ENCODE measurements at regions not wholly inside any gene's neighbourhood (a gene's known extent, or its start where the extent isn't known, plus 50 kb on each side); places are given as distances from the start of the nearest gene placed in this dataset.
A peak's percentile ranks its signal among the peaks of the same experiment; 100 is the strongest.
"Not testable (repeated sequence)": the region's sequence is repeated elsewhere in the genome, so short reads cannot be mapped to it uniquely, and the experiment has no call there.

DNA sequence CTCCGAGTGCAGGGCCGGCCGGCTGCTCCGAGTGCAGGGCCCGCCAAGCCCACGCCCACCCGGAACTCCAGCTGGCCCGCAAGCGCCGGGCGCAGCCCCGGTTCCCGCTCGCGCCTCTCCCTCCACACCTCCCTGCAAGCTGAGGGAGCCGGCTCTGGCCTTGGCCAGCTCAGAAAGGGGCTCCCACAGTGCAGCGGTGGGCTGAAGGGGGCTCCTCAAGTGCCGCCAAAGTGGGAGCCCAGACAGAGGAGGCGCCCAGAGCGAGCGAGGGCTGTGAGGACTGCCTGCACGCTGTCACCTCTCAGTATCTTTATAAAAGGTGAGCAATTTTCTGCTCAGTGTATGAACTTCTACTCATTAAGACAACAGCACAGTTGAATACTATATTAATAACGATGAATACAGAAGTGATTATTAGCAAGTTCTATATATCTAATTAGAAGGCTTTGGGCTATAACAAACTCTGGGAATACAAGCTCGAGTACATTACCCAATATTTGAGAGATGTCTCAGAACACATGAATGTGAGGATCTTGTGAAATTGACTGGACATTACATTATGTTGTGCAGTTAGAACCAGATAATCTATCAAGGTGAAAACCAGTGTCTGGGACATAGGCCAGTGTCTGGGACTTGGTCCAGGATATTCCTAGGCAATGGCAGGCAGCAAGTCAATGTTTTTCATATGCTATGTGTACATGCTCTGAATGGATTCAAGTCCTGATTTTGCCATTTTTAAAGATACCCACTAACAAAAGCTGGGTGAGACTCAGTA, 112.9 kb downstream of the ZNF330 start:
- DNase-seq; H3K27ac Mint-ChIP-seq; H3K36me3 Mint-ChIP-seq; ATAC-seq (ENCODE audit: low read depth in 2 of 2); H3K9me3 ChIP-seq (ENCODE audit: control insufficient read depth in 2 of 2, low read length in 2 of 2); H3K9me3 Mint-ChIP-seq; H3K4me3 ChIP-seq (ENCODE audit: low read depth, low read length); H3K4me1 Mint-ChIP-seq; H3K36me3 ChIP-seq (ENCODE audit: control insufficient read depth, insufficient read depth, low read length); H3K27ac ChIP-seq (ENCODE audit: insufficient read depth, low read length, poor library complexity, severe bottlenecking); H3K4me1 ChIP-seq (ENCODE audit: control insufficient read depth, insufficient read depth, low read length, poor library complexity, severe bottlenecking): not testable (repeated sequence)
- H3K27me3 ChIP-seq (ENCODE audit: control insufficient read depth, insufficient read depth, low read length) = peaks cover 25% of the 10 kb centered on the region
- peaks cover 31% of the 10 kb centered on the region for H3K27me3 Mint-ChIP-seq
- H3K4me3 Mint-ChIP-seq = peak overlapping the region in 1 of 4 donors; percentile 36

DNA sequence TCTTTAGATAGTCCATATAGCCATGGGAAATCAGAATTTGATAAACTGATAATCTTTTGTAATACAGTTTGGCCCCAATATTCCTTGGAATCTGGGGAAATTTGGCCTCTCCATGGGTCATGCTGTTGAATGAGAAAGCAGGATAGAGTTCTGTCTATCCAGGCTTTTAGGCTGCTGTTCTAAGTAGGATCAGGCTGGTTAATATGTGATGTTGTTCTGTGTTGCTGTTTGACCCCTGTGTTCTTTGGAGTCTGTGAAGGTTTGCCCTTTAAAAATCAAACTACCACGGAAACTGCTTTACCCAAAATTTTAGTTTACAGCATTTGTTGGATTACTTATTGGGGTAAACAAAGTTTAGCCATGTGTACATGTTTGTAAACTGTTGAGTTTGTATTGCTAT, 114.5 kb downstream of the ZNF330 start:
- H3K4me1 ChIP-seq (ENCODE audit: control insufficient read depth, insufficient read depth, low read length, poor library complexity, severe bottlenecking) = no peaks in the 10 kb centered on the region
- H3K4me3 ChIP-seq (ENCODE audit: low read depth, low read length) = no peak overlapping the region
- H3K4me1 Mint-ChIP-seq = peaks cover 0 to 7% (median 0%) of the 10 kb centered on the region in 4 donors
- peak overlapping the region in 1 of 4 donors; percentile 52 for H3K4me3 Mint-ChIP-seq
- H3K27ac ChIP-seq (ENCODE audit: insufficient read depth, low read length, poor library complexity, severe bottlenecking) = no peak overlapping the region
- DNase-seq (no peak), ATAC-seq (ENCODE audit: low read depth in 2 of 2) (no peak)
- no peaks in the 10 kb centered on the region for H3K36me3 ChIP-seq (ENCODE audit: control insufficient read depth, insufficient read depth, low read length)
- peaks cover 31% of the 10 kb centered on the region for H3K27me3 Mint-ChIP-seq
- H3K36me3 Mint-ChIP-seq = no peaks in the 10 kb centered on the region
- no peak overlapping the region for H3K27ac Mint-ChIP-seq
- no peaks in the 10 kb centered on the region for H3K9me3 Mint-ChIP-seq
- H3K27me3 ChIP-seq (ENCODE audit: control insufficient read depth, insufficient read depth, low read length) = peaks cover 20% of the 10 kb centered on the region
- H3K9me3 ChIP-seq (ENCODE audit: control insufficient read depth in 2 of 2, low read length in 2 of 2) = no peaks in the 10 kb centered on the region

DNA sequence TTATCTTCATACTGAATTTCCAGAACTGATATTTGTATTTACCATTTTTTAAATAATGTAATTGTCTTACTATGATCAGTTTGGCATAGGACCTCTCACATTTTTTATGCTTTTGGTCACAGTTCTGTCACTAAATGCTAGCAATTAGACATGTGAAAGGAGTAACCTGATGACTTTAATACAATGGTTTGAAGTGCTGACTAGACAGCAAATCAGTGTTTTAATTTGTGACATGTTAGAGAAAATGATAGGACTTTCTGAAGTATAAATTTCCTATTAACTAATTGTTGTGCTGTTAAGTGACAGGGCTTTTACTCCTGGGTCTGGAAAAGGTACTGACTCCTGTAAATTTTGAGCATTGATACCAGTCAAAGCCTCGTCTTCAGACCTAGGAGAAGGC, 117.5 kb downstream of the ZNF330 start:
- Histone ChIP-seq H3K27ac (ENCODE audit: insufficient read depth, low read length, poor library complexity, severe bottlenecking) (no peak overlapping the region), H3K4me3 (ENCODE audit: low read depth, low read length) (no peak overlapping the region), H3K9me3 (ENCODE audit: control insufficient read depth in 2 of 2, low read length in 2 of 2) (no peaks in the 10 kb centered on the region), H3K4me1 (ENCODE audit: control insufficient read depth, insufficient read depth, low read length, poor library complexity, severe bottlenecking) (no peaks in the 10 kb centered on the region), H3K27me3 (ENCODE audit: control insufficient read depth, insufficient read depth, low read length) (peaks cover 12% of the 10 kb centered on the region), H3K36me3 (ENCODE audit: control insufficient read depth, insufficient read depth, low read length) (no peaks in the 10 kb centered on the region)
- H3K27ac Mint-ChIP-seq = no peak overlapping the region
- no peaks in the 10 kb centered on the region for H3K36me3 Mint-ChIP-seq
- peaks cover 0 to 2% (median 0%) of the 10 kb centered on the region in 7 donors for H3K9me3 Mint-ChIP-seq
- H3K27me3 Mint-ChIP-seq = peaks cover 18% of the 10 kb centered on the region
- no peak for ATAC-seq (ENCODE audit: low read depth in 2 of 2)
- H3K4me1 Mint-ChIP-seq = peaks cover 0 to 4% (median 0%) of the 10 kb centered on the region in 4 donors
- DNase-seq = no peak
- H3K4me3 Mint-ChIP-seq = no peak overlapping the region

DNA sequence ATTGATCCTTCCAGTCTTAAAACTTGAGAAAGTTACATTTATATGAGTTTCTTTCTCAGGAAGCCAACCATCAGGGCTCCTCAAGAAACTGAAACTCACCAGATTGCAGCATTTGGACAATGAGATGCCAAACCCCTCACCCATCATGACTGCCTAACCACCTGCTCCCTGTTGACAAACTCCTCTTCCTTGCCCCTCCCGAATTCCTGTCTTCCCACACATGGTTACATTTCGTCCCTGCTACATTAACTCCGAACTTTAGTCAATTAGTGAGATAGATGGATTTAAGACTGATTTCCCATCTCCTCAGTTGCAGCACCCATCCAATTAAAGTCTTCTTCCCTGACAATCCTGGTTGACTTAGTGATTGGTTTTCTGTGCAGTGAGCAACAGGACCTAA, 118.7 kb downstream of the ZNF330 start:
- H3K4me1 ChIP-seq (ENCODE audit: control insufficient read depth, insufficient read depth, low read length, poor library complexity, severe bottlenecking) = no peaks in the 10 kb centered on the region
- Mint-ChIP-seq H3K27ac (no peak overlapping the region), H3K9me3 (peaks cover 0 to 2% (median 0%) of the 10 kb centered on the region in 7 donors), H3K4me3 (no peak overlapping the region), H3K4me1 (no peaks in the 10 kb centered on the region), H3K27me3 (peaks cover 10% of the 10 kb centered on the region), H3K36me3 (no peaks in the 10 kb centered on the region)
- H3K4me3 ChIP-seq (ENCODE audit: low read depth, low read length) = no peak overlapping the region
- H3K9me3 ChIP-seq (ENCODE audit: control insufficient read depth in 2 of 2, low read length in 2 of 2) = no peaks in the 10 kb centered on the region
- ATAC-seq (ENCODE audit: low read depth in 2 of 2) (no peak), DNase-seq (no peak)
- H3K27me3 ChIP-seq (ENCODE audit: control insufficient read depth, insufficient read depth, low read length) = peaks cover 6% of the 10 kb centered on the region
- no peaks in the 10 kb centered on the region for H3K36me3 ChIP-seq (ENCODE audit: control insufficient read depth, insufficient read depth, low read length)
- H3K27ac ChIP-seq (ENCODE audit: insufficient read depth, low read length, poor library complexity, severe bottlenecking) = no peak overlapping the region

DNA sequence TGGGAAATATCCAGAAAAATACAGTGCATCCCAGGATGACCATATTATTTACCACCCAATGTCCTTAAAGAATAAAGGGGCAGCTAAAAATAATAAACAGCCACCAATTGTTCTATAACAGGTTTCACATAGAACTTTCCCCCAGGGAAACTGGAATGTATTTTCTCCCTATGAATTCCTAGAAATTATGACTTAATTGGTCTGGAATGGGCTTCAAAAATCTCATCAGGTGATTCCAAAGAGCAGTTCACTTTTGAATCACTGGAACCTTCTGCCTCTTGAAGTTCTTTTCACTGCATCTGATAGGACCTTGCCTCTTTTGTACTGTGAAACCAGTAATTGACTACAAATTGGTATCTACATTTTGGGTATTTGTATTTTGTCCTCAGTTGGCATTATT, 119.3 kb downstream of the ZNF330 start:
- H3K36me3 ChIP-seq (ENCODE audit: control insufficient read depth, insufficient read depth, low read length) = no peaks in the 10 kb centered on the region
- H3K27ac Mint-ChIP-seq = no peak overlapping the region
- H3K27me3 Mint-ChIP-seq = peaks cover 5% of the 10 kb centered on the region
- ATAC-seq (ENCODE audit: low read depth in 2 of 2) (no peak), DNase-seq (no peak)
- H3K4me3 ChIP-seq (ENCODE audit: low read depth, low read length) = no peak overlapping the region
- no peaks in the 10 kb centered on the region for H3K36me3 Mint-ChIP-seq
- no peaks in the 10 kb centered on the region for H3K9me3 ChIP-seq (ENCODE audit: control insufficient read depth in 2 of 2, low read length in 2 of 2)
- peaks cover 2% of the 10 kb centered on the region for H3K27me3 ChIP-seq (ENCODE audit: control insufficient read depth, insufficient read depth, low read length)
- no peak overlapping the region for H3K27ac ChIP-seq (ENCODE audit: insufficient read depth, low read length, poor library complexity, severe bottlenecking)
- H3K4me1 ChIP-seq (ENCODE audit: control insufficient read depth, insufficient read depth, low read length, poor library complexity, severe bottlenecking) = no peaks in the 10 kb centered on the region
- H3K9me3 Mint-ChIP-seq = peaks cover 0 to 2% (median 0%) of the 10 kb centered on the region in 7 donors
- H3K4me3 Mint-ChIP-seq = no peak overlapping the region
- no peaks in the 10 kb centered on the region for H3K4me1 Mint-ChIP-seq

DNA sequence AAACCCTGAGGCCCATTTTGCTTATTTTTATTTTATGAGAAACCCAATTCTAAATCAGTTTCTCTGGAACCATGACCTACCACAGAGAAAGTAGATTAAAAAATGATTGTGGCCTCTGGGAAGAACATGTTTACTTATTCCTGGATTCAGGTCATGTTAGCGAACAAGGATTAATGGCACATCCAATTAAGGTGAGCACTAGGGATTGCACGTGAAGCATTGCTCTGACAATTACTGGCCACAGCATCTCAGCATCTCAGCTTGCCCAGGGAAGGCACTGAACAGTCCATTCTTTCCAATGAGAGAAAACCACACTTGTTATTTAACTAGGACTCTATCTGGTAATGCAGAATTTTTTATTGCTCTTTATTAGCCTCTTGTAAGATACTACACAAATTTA, 119.8 kb downstream of the ZNF330 start:
- H3K4me1 Mint-ChIP-seq = no peaks in the 10 kb centered on the region
- H3K36me3 Mint-ChIP-seq = no peaks in the 10 kb centered on the region
- H3K36me3 ChIP-seq (ENCODE audit: control insufficient read depth, insufficient read depth, low read length) = no peaks in the 10 kb centered on the region
- no peaks in the 10 kb centered on the region for H3K27me3 Mint-ChIP-seq
- no peaks in the 10 kb centered on the region for H3K9me3 ChIP-seq (ENCODE audit: control insufficient read depth in 2 of 2, low read length in 2 of 2)
- H3K27me3 ChIP-seq (ENCODE audit: control insufficient read depth, insufficient read depth, low read length) = no peaks in the 10 kb centered on the region
- no peak overlapping the region for H3K27ac Mint-ChIP-seq
- no peak for DNase-seq
- H3K9me3 Mint-ChIP-seq = peaks cover 0 to 2% (median 0%) of the 10 kb centered on the region in 7 donors
- no peak for ATAC-seq (ENCODE audit: low read depth in 2 of 2)
- no peak overlapping the region for H3K27ac ChIP-seq (ENCODE audit: insufficient read depth, low read length, poor library complexity, severe bottlenecking)
- H3K4me3 ChIP-seq (ENCODE audit: low read depth, low read length) = no peak overlapping the region
- no peak overlapping the region for H3K4me3 Mint-ChIP-seq
- H3K4me1 ChIP-seq (ENCODE audit: control insufficient read depth, insufficient read depth, low read length, poor library complexity, severe bottlenecking) = no peaks in the 10 kb centered on the region

DNA sequence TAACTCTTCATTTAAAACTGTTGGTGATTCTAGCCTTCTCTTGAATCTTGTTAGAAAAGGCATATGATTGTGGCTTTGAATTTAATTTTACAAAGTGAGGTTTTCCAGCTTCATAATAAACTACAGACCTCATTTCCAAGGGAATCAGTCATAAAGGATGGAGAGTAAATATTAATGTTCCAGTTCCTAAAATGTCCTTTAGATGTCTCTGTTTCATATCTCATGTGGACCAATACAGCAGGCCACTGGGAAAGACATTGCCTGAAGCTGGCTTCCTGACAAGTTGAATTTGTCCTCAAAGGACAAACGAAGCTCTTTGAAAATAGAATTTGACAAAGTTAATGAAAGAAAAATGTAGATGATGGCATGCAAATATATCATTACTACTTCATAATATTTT, 125.4 kb downstream of the ZNF330 start:
- no peaks in the 10 kb centered on the region for H3K36me3 Mint-ChIP-seq
- Histone ChIP-seq H3K4me3 (ENCODE audit: low read depth, low read length) (no peak overlapping the region), H3K4me1 (ENCODE audit: control insufficient read depth, insufficient read depth, low read length, poor library complexity, severe bottlenecking) (no peaks in the 10 kb centered on the region), H3K36me3 (ENCODE audit: control insufficient read depth, insufficient read depth, low read length) (no peaks in the 10 kb centered on the region), H3K9me3 (ENCODE audit: control insufficient read depth in 2 of 2, low read length in 2 of 2) (no peaks in the 10 kb centered on the region), H3K27ac (ENCODE audit: insufficient read depth, low read length, poor library complexity, severe bottlenecking) (no peak overlapping the region), H3K27me3 (ENCODE audit: control insufficient read depth, insufficient read depth, low read length) (no peaks in the 10 kb centered on the region)
- ATAC-seq (ENCODE audit: low read depth in 2 of 2) (no peak), DNase-seq (no peak)
- H3K4me1 Mint-ChIP-seq = no peaks in the 10 kb centered on the region
- H3K4me3 Mint-ChIP-seq = no peak overlapping the region
- no peak overlapping the region for H3K27ac Mint-ChIP-seq
- H3K9me3 Mint-ChIP-seq = peaks cover 0 to 2% (median 0%) of the 10 kb centered on the region in 7 donors
- H3K27me3 Mint-ChIP-seq = peaks cover 4% of the 10 kb centered on the region

DNA sequence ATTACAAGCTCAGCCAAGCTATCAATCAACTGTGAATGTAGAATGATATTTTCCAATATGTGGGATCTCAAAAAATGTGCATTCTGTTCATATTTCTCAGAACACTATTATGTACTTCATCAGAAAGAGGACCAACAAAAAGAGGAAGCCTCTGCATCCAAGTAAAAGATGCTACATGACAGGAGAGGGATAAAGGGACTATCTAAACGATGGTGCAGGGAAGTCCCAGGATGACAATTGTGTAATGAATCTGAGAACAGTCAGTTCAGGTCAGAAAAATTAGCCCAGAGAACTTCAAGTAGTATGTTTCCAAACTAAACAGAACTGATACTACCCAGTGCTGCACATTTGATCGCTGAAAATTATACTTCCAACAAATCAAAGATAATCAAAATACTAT, 127.0 kb downstream of the ZNF330 start:
- Mint-ChIP-seq H3K27me3 (peaks cover 4% of the 10 kb centered on the region), H3K9me3 (no peaks in the 10 kb centered on the region), H3K4me3 (no peak overlapping the region), H3K27ac (no peak overlapping the region), H3K36me3 (no peaks in the 10 kb centered on the region), H3K4me1 (no peaks in the 10 kb centered on the region)
- DNase-seq = no peak
- H3K36me3 ChIP-seq (ENCODE audit: control insufficient read depth, insufficient read depth, low read length) = no peaks in the 10 kb centered on the region
- no peaks in the 10 kb centered on the region for H3K27me3 ChIP-seq (ENCODE audit: control insufficient read depth, insufficient read depth, low read length)
- no peaks in the 10 kb centered on the region for H3K9me3 ChIP-seq (ENCODE audit: control insufficient read depth in 2 of 2, low read length in 2 of 2)
- ATAC-seq (ENCODE audit: low read depth in 2 of 2) = no peak
- no peak overlapping the region for H3K4me3 ChIP-seq (ENCODE audit: low read depth, low read length)
- H3K27ac ChIP-seq (ENCODE audit: insufficient read depth, low read length, poor library complexity, severe bottlenecking) = no peak overlapping the region
- H3K4me1 ChIP-seq (ENCODE audit: control insufficient read depth, insufficient read depth, low read length, poor library complexity, severe bottlenecking) = no peaks in the 10 kb centered on the region

All from CD4-positive, CD25-positive, alpha-beta regulatory T cell (primary cell).